Colonic mucosa (tissue), 4 donors: ENCODE measurements at regions not wholly inside any gene's neighbourhood (a gene's known extent, or its start where the extent isn't known, plus 50 kb on each side); places are given as distances from the start of the nearest gene placed in this dataset.
"Not testable (repeated sequence)": the region's sequence is repeated elsewhere in the genome, so short reads cannot be mapped to it uniquely, and the experiment has no call there.

ENCODE experiments used
- DNase-seq: peaks from one replicate; pipeline ENCODE4 v3.0.0-alpha.2; 2020
- H3K27ac ChIP-seq: fragments of 200-600 bp; one replicate; pipeline ENCODE4 v1.8.0; 2021
- H3K27me3 ChIP-seq: fragments of 200-600 bp; one replicate; pipeline ENCODE4 v1.8.0; 2021
- H3K36me3 ChIP-seq: fragments of 200-600 bp; one replicate; pipeline ENCODE4 v1.8.0; 2021
- H3K4me1 ChIP-seq: fragments of 200-600 bp; one replicate; pipeline ENCODE4 v1.8.0; 2021; ENCODE audit warnings: mild to moderate bottlenecking
- H3K4me3 ChIP-seq: fragments of 200-600 bp; one replicate; pipeline ENCODE4 v1.8.0; 2021
- H3K9ac ChIP-seq, 2 donors: one replicate each; pipeline ENCODE4 v1.7.0; 2013; ENCODE audit warnings: control low read depth in 2 of 2, low read depth in 2 of 2, low read length in 2 of 2
- H3K9me3 ChIP-seq: fragments of 200-600 bp; one replicate; pipeline ENCODE4 v1.8.0; 2021
- intact Hi-C: fragments of 100-400 bp; cut with DNase I; formaldehyde crosslinking; loops from one replicate; pipeline ENCODE4 v1.14.1; 2022
- TF ChIP-seq, protein P1 (sequence below): fragments of 200-600 bp; IDR thresholded peaks from one replicate; pipeline ENCODE4 v1.8.0; 2022; ENCODE audit warnings: antibody characterized with exemption, mild to moderate bottlenecking
- donor health status: healthy.
- donor health status: DM: no; HTN: no; CAD: no.
- donor health status: DM: no; HTN: no; CAD: no.

DNA sequence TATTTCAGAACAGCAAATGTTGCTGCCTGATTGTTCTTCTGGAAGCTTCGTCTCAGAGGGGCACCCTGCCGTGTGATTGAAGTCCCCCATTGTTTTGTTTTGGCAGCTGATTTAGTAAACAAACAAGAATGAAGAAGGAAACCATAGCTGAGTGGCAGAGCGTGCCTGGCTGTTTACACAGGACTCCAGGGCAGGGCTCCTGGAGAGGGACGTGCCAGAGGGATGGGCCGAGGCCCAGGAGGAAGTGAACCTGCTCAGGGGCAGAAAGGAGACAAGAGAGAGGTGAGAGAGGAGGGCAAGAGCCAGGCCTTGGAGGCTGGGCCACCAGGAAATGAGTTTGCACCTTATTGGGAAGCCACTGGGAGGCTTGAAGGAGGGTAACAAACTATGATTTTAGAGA is 85.5 kb upstream of the B3GAT1 start:
- Histone ChIP-seq H3K4me1 (no peaks in the 10 kb centered on the region), H3K9me3 (no peaks in the 10 kb centered on the region), H3K9ac (no peak overlapping the region), H3K27me3 (no peaks in the 10 kb centered on the region), H3K4me3 (no peak overlapping the region), H3K36me3 (no peaks in the 10 kb centered on the region), H3K27ac (peak overlapping the region; percentile 59)
- DNase-seq: peak; percentile 78
- intact Hi-C loops: no loop called here
- TF ChIP-seq, protein P1, sequence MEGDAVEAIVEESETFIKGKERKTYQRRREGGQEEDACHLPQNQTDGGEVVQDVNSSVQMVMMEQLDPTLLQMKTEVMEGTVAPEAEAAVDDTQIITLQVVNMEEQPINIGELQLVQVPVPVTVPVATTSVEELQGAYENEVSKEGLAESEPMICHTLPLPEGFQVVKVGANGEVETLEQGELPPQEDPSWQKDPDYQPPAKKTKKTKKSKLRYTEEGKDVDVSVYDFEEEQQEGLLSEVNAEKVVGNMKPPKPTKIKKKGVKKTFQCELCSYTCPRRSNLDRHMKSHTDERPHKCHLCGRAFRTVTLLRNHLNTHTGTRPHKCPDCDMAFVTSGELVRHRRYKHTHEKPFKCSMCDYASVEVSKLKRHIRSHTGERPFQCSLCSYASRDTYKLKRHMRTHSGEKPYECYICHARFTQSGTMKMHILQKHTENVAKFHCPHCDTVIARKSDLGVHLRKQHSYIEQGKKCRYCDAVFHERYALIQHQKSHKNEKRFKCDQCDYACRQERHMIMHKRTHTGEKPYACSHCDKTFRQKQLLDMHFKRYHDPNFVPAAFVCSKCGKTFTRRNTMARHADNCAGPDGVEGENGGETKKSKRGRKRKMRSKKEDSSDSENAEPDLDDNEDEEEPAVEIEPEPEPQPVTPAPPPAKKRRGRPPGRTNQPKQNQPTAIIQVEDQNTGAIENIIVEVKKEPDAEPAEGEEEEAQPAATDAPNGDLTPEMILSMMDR: no peak

DNA sequence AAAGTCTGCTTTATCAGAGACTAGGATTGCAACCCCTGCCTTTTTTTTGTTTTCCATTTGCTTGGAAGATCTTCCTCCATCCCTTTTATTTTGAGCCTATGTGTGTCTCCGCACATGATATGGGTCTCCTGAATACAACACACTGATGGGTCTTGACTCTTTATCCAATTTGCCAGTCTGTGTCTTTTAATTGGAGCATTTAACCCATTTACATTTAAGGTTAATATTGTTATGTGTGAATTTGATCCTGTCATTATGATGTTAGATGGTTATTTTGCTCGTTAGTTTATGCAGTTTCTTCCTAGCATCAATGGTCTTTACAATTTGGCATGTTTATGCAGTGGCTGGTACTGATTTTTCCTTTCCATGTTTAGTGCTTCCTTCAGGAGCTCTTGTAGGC is 84.0 kb upstream of the B3GAT1 start:
- H3K4me3 ChIP-seq, intact Hi-C loops, H3K27ac ChIP-seq, H3K27me3 ChIP-seq, H3K36me3 ChIP-seq, H3K9me3 ChIP-seq, H3K9ac ChIP-seq, H3K4me1 ChIP-seq, DNase-seq: not testable (repeated sequence)

DNA sequence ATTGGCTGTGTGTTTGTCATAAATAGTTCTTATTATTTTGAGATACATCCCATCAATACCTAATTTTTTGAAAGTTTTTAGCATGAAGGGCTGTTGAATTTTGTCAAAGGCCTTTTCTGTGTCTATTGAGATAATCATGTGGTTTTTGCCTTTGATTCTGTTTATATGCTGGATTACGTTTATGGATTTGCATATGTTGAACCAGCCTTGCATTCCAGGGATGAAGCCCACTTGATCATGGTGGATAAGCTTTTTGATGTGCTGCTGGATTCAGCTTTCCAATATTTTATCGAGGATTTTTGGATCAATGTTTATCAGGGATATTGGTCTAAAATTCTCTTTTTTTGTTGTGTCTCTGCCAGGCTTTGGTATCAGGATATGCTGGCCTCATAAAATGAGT is 82.4 kb upstream of the B3GAT1 start:
- H3K9me3 ChIP-seq, DNase-seq, H3K4me1 ChIP-seq, H3K9ac ChIP-seq, H3K27me3 ChIP-seq, intact Hi-C loops, H3K27ac ChIP-seq, H3K36me3 ChIP-seq, H3K4me3 ChIP-seq: not testable (repeated sequence)

DNA sequence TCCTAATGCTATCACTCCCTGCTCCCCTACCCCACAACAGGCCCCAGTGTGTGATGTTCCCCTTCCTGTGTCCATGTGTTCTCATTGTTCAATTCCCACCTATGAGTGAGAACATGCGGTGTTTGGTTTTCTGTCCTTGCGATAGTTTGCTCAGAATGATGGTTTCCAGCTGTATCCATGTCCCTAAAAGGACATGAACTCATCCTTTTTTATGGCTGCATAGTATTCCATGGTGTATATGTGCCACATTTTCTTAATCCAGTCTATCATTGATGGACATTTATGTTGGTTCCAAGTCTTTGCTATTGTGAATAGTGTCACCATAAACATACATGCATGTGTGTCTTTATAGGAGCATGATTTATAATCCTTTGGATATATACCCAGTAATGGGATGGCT is 80.4 kb upstream of the B3GAT1 start:
- DNase-seq, H3K27me3 ChIP-seq, H3K9me3 ChIP-seq, H3K4me1 ChIP-seq, H3K9ac ChIP-seq, H3K27ac ChIP-seq, H3K36me3 ChIP-seq, H3K4me3 ChIP-seq, intact Hi-C loops: not testable (repeated sequence)

DNA sequence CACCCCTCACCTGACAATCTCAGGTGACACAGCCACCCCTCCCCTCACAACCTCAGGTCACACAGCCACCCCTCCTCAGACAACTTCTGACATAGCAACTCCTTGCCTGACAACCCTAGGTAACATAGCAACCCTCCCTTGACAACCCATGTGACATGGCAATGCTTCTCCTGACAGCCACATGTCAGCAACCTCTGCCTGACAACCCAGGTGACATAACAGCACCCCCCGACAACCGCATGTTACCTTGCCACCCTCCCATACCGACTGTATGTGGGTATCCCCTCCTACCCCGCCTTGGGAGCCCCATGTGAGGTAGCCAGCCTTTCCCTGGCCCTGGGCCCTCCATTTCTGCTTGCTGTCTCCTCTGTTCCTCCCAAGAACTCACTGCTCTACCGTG is 77.7 kb upstream of the B3GAT1 start:
- Histone ChIP-seq H3K9ac (no peak overlapping the region), H3K27me3 (no peaks in the 10 kb centered on the region), H3K4me1 (no peaks in the 10 kb centered on the region), H3K4me3 (no peak overlapping the region), H3K27ac (no peak overlapping the region), H3K9me3 (no peaks in the 10 kb centered on the region), H3K36me3 (no peaks in the 10 kb centered on the region)
- TF ChIP-seq, protein P1: no peak
- intact Hi-C loops: no loop called here
- no peak for DNase-seq

DNA sequence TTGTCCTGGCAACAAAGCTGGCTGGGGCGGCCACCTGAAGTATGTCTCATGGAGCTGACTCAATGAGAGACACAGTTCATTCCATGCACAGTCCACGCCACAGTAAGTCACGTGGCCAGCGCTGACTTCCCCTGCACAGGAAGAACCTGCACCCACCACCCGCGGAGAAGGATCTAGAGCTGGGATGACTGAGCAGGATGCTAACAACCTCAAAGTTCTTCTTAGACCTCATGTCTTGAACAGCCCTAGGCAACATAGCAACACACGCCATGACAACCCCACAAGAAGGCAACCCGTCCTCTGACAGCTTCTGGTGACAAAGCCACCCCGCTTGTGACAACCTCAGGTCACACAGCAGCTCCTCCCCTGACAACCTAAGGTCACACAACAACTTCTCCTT is 76.9 kb upstream of the B3GAT1 start:
- Histone ChIP-seq H3K9ac (no peak overlapping the region), H3K27me3 (no peaks in the 10 kb centered on the region), H3K4me3 (no peak overlapping the region), H3K4me1 (no peaks in the 10 kb centered on the region), H3K36me3 (no peaks in the 10 kb centered on the region), H3K9me3 (no peaks in the 10 kb centered on the region), H3K27ac (no peak overlapping the region)
- intact Hi-C loops: no loop called here
- DNase-seq: no peak
- TF ChIP-seq, protein P1: no peak

DNA sequence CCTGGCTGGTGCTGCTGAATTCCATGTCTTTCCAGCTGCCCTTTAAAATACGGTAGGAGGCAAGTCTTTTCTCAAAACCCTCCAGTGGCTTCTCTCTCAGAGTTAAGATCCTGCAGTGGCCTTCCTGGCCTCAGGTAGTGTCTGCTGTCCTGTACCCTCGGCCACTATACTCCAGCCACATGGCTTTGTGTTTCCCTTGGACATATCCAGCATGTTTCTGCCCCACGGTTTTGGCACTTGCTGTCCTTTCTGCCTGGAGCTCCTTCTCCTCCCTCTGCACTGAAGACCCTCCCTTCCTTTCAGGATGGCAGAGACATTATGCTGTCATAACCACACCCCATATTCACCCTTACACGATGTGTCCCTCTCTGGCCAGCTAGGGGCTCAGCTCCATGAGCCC is 76.5 kb upstream of the B3GAT1 start:
- Histone ChIP-seq H3K9me3 (no peaks in the 10 kb centered on the region), H3K36me3 (no peaks in the 10 kb centered on the region), H3K4me1 (no peaks in the 10 kb centered on the region), H3K4me3 (no peak overlapping the region), H3K9ac (no peak overlapping the region), H3K27ac (no peak overlapping the region), H3K27me3 (no peaks in the 10 kb centered on the region)
- intact Hi-C loops: no loop called here
- no peak for DNase-seq
- TF ChIP-seq, protein P1: no peak
